GOT3 (cell line): ENCODE measurements at regions not wholly inside any gene's neighbourhood (a gene's known extent, or its start where the extent isn't known, plus 50 kb on each side); places are given as distances from the start of the nearest gene placed in this dataset.

Experiments used
- DNase-seq: peaks from one replicate; lab custom pipeline; 2025; ENCODE audit warnings: mixed read lengths; lab: John Stamatoyannopoulos, UW

GRCh38 chrX:40316502-40316901 lies 218.7 kb upstream of the BCOR start:
- DNase-seq = no peak

- no peak for DNase-seq
Measured at GRCh38 chrX:40314070-40314469, 216.3 kb upstream of the BCOR start.

- no peak for DNase-seq
Measured at GRCh38 chrX:40313269-40313668, 215.5 kb upstream of the BCOR start.

- DNase-seq = no peak
Measured at GRCh38 chrX:40310447-40310846, 212.7 kb upstream of the BCOR start.

GRCh38 chrX:40310016-40310415 lies 212.3 kb upstream of the BCOR start:
- no peak for DNase-seq

GRCh38 chrX:40307871-40308270 lies 210.1 kb upstream of the BCOR start:
- no peak for DNase-seq

- no peak for DNase-seq
Measured at GRCh38 chrX:40304115-40304514, 206.4 kb upstream of the BCOR start.

- no peak for DNase-seq
Measured at GRCh38 chrX:40303256-40304077, 205.7 kb upstream of the BCOR start.

- DNase-seq = no peak
Measured at GRCh38 chrX:40300286-40300890, 202.6 kb upstream of the BCOR start.

GRCh38 chrX:40299641-40300046 lies 201.9 kb upstream of the BCOR start:
- no peak for DNase-seq

GRCh38 chrX:40298572-40299479 lies 201.1 kb upstream of the BCOR start:
- DNase-seq = no peak

GRCh38 chrX:40298069-40298468 lies 200.3 kb upstream of the BCOR start:
- no peak for DNase-seq

- DNase-seq = no peak
Measured at GRCh38 chrX:40291553-40291952, 193.8 kb upstream of the BCOR start.

GRCh38 chrX:40290517-40290916 lies 192.8 kb upstream of the BCOR start:
- DNase-seq = no peak

- no peak for DNase-seq
Measured at GRCh38 chrX:40285876-40286275, 188.1 kb upstream of the BCOR start.

- no peak for DNase-seq
Measured at GRCh38 chrX:40284852-40285251, 187.1 kb upstream of the BCOR start.

- DNase-seq = no peak
Measured at GRCh38 chrX:40283981-40284380, 186.2 kb upstream of the BCOR start.

GRCh38 chrX:40282946-40283660 lies 185.3 kb upstream of the BCOR start:
- DNase-seq = no peak

GRCh38 chrX:40282348-40282747 lies 184.6 kb upstream of the BCOR start:
- no peak for DNase-seq

GRCh38 chrX:40281336-40282005 lies 183.7 kb upstream of the BCOR start:
- DNase-seq = no peak

GRCh38 chrX:40279762-40280161 lies 182.0 kb upstream of the BCOR start:
- no peak for DNase-seq

GRCh38 chrX:40279091-40279430 lies 181.3 kb upstream of the BCOR start:
- no peak for DNase-seq
